ENCODE measurements at regions not wholly inside any gene's neighbourhood (a gene's known extent, or its start where the extent isn't known, plus 50 kb on each side); places are given as distances from the start of the nearest gene placed in this dataset.

GRCh38 chr1:232096751-232097150 is 470.2 kb downstream of the DISC1 start:
- Histone ChIP-seq H3K9me3 (ENCODE audit: control insufficient read depth in 5 of 5, low read length in 5 of 5) (peaks cover 0 to 6% (median 0%) of the 10 kb centered on the region in 5 donors), H3K4me3 (ENCODE audit: low read depth in 1 of 5, low read length in 5 of 5) (no peak overlapping the region), H3K4me1 (ENCODE audit: control insufficient read depth in 5 of 5, insufficient read depth in 5 of 5, low read length in 5 of 5) (no peaks in the 10 kb centered on the region), H3K9ac (ENCODE audit: low read length in 5 of 5) (no peak overlapping the region), H3K27me3 (ENCODE audit: control insufficient read depth in 5 of 5, insufficient read depth in 4 of 5, low read length in 5 of 5) (no peaks in the 10 kb centered on the region), H3K27ac (ENCODE audit: low read depth, low read length) (no peak overlapping the region), H3K36me3 (ENCODE audit: control insufficient read depth in 5 of 5, insufficient read depth in 5 of 5, low read length in 5 of 5) (no peaks in the 10 kb centered on the region)
